Trophoblast cell (in vitro differentiated cells and primary cell): ENCODE measurements at regions not wholly inside any gene's neighbourhood (a gene's known extent, or its start where the extent isn't known, plus 50 kb on each side); places are given as distances from the start of the nearest gene placed in this dataset.
"Not testable (repeated sequence)": the region's sequence is repeated elsewhere in the genome, so short reads cannot be mapped to it uniquely, and the experiment has no call there.

Experiments
- DNase-seq, 2 donors: peaks; one replicate each; pipeline ENCODE4 v3.0.0-alpha.2; 2016
- H2AFZ ChIP-seq: 2 replicates; pipeline ENCODE4 v1.6.1; 2013; ENCODE audit warnings: low read length, moderate library complexity, mild to moderate bottlenecking; ENCODE audit not compliant: insufficient read depth, poor library complexity
- H2AK5ac ChIP-seq: 2 replicates; pipeline ENCODE4 v1.6.1; 2013; ENCODE audit warnings: mild to moderate bottlenecking, low read length
- H2BK120ac ChIP-seq: 2 replicates; pipeline ENCODE4 v1.6.1; 2013; ENCODE audit warnings: low read length, mild to moderate bottlenecking, moderate library complexity; ENCODE audit not compliant: insufficient read depth, poor library complexity
- H2BK12ac ChIP-seq: 2 replicates; pipeline ENCODE4 v1.6.1; 2013; ENCODE audit warnings: mild to moderate bottlenecking, low read length, moderate library complexity
- H2BK5ac ChIP-seq: 2 replicates; pipeline ENCODE4 v1.6.1; 2013; ENCODE audit warnings: low read length, low read depth, moderate library complexity, mild to moderate bottlenecking; ENCODE audit not compliant: poor library complexity
- H3K14ac ChIP-seq: 2 replicates; pipeline ENCODE4 v1.6.1; 2013; ENCODE audit warnings: mild to moderate bottlenecking, low read length
- H3K18ac ChIP-seq: 2 replicates; pipeline ENCODE4 v1.6.1; 2013; ENCODE audit warnings: mild to moderate bottlenecking, low read length
- H3K23ac ChIP-seq: 2 replicates; pipeline ENCODE4 v1.6.1; 2013; ENCODE audit warnings: low read length
- H3K27ac ChIP-seq: 2 replicates; pipeline ENCODE4 v1.5.1; 2013; ENCODE audit warnings: low read depth, mild to moderate bottlenecking, inconsistent platforms, low read length, moderate library complexity
- H3K27me3 ChIP-seq: 2 replicates; pipeline ENCODE4 v1.6.1; 2013; ENCODE audit warnings: inconsistent platforms, mild to moderate bottlenecking, low read length, moderate library complexity; ENCODE audit not compliant: insufficient read depth
- H3K36me3 ChIP-seq, 2 experiments: 1 replicate in 1 of 2; 2 replicates in 1 of 2; pipeline ENCODE4 v1.6.1; 2013; ENCODE audit warnings: low read length in 2 of 2, mild to moderate bottlenecking in 2 of 2, moderate library complexity in 1 of 2; ENCODE audit not compliant: insufficient read depth in 2 of 2, control insufficient read depth in 1 of 2
- H3K4ac ChIP-seq: 2 replicates; pipeline ENCODE4 v1.6.1; 2013; ENCODE audit warnings: low read depth, mild to moderate bottlenecking, low read length, moderate library complexity
- H3K4me1 ChIP-seq, 2 experiments: 1 replicate in 1 of 2; 2 replicates in 1 of 2; pipeline ENCODE4 v1.6.1; 2013; ENCODE audit warnings: low read length in 2 of 2, mild to moderate bottlenecking in 2 of 2, moderate library complexity in 1 of 2; ENCODE audit not compliant: insufficient read depth in 2 of 2, control insufficient read depth in 1 of 2
- H3K4me2 ChIP-seq: 2 replicates; pipeline ENCODE4 v1.6.1; 2013; ENCODE audit warnings: inconsistent platforms, mild to moderate bottlenecking, low read length, moderate library complexity
- H3K4me3 ChIP-seq: 2 replicates; pipeline ENCODE4 v1.5.1; 2013; ENCODE audit warnings: mild to moderate bottlenecking, low read depth, low read length, inconsistent platforms
- H3K79me1 ChIP-seq: one replicate; pipeline ENCODE4 v1.6.1; 2013; ENCODE audit warnings: low read length
- H3K79me2 ChIP-seq: 2 replicates; pipeline ENCODE4 v1.6.1; 2013; ENCODE audit warnings: low read length, mild to moderate bottlenecking; ENCODE audit not compliant: control insufficient read depth, insufficient read depth, poor library complexity
- H3K9ac ChIP-seq: 2 replicates; pipeline ENCODE4 v1.6.1; 2013; ENCODE audit warnings: mild to moderate bottlenecking, low read length
- H3K9me3 ChIP-seq: 2 replicates; pipeline ENCODE4 v1.6.1; 2013; ENCODE audit warnings: low read depth, mild to moderate bottlenecking, control low read depth, inconsistent platforms, low read length; ENCODE audit not compliant: insufficient read depth
- H4K12ac ChIP-seq: 2 replicates; pipeline ENCODE4 v1.6.1; 2013; ENCODE audit warnings: low read depth, mild to moderate bottlenecking, low read length, moderate library complexity
- H4K8ac ChIP-seq: 2 replicates; pipeline ENCODE4 v1.6.1; 2013; ENCODE audit warnings: low read depth, mild to moderate bottlenecking, low read length, moderate library complexity
- H4K91ac ChIP-seq: one replicate; pipeline ENCODE4 v1.6.1; 2013; ENCODE audit warnings: low read depth, mild to moderate bottlenecking, low read length, moderate library complexity
- WGBS: extraction: QIAGEN DNeasy Blood & Tissue Kit; methylation state at CpG from one replicate; pipeline ENCODE4 v1.1.7; 2013; ENCODE audit warnings: missing lambda C conversion rate; ENCODE audit not compliant: insufficient read length, insufficient coverage; ENCODE audit errors: extremely low coverage; 5-methylcytosine and 5-hydroxymethylcytosine counted together

GRCh38 chr7:68725843-68726785, 872.2 kb upstream of the AUTS2 start:
- no CpG with 5 or more reads among the region's 12 CpGs for WGBS

GRCh38 chr7:68728720-68729119, 869.6 kb upstream of the AUTS2 start:
- H3K36me3 ChIP-seq, H3K27me3 ChIP-seq: not testable (repeated sequence)
- WGBS = no CpG with 5 or more reads among the region's 6 CpGs

More at GRCh38 chr7:68725843-68726785, 872.2 kb upstream of the AUTS2 start:
- Histone ChIP-seq H2BK5ac (no peak overlapping the region), H3K27ac (no peak overlapping the region), H3K4me1 (no peaks in the 10 kb centered on the region), H2BK12ac (no peak overlapping the region), H2AFZ (no peak overlapping the region), H3K18ac (no peak overlapping the region), H3K79me2 (no peaks in the 10 kb centered on the region), H4K8ac (no peak overlapping the region), H4K91ac (no peak overlapping the region), H3K79me1 (no peaks in the 10 kb centered on the region), H3K14ac (no peak overlapping the region), H3K4me2 (no peak overlapping the region), H3K23ac (no peak overlapping the region), H2AK5ac (no peak overlapping the region), H3K9me3 (no peaks in the 10 kb centered on the region), H3K9ac (no peak overlapping the region), H3K4me3 (no peak overlapping the region), H3K36me3 (no peaks in the 10 kb centered on the region), H4K12ac (no peak overlapping the region), H3K4ac (no peak overlapping the region), H3K27me3 (no peaks in the 10 kb centered on the region), H2BK120ac (no peak overlapping the region)
- DNase-seq = no peak

GRCh38 chr7:68729371-68729770, 868.9 kb upstream of the AUTS2 start:
- Histone ChIP-seq H3K9ac (no peak overlapping the region), H2BK12ac (no peak overlapping the region), H4K91ac (no peak overlapping the region), H2BK5ac (no peak overlapping the region), H3K14ac (no peak overlapping the region), H2AFZ (no peak overlapping the region), H3K36me3 (no peaks in the 10 kb centered on the region), H3K4ac (no peak overlapping the region), H2BK120ac (no peak overlapping the region), H3K4me3 (no peak overlapping the region), H3K18ac (no peak overlapping the region), H3K79me1 (no peaks in the 10 kb centered on the region), H3K27me3 (no peaks in the 10 kb centered on the region), H4K12ac (no peak overlapping the region), H3K9me3 (no peaks in the 10 kb centered on the region), H3K23ac (no peak overlapping the region), H3K4me2 (no peak overlapping the region), H3K79me2 (no peaks in the 10 kb centered on the region), H3K4me1 (no peaks in the 10 kb centered on the region), H3K27ac (no peak overlapping the region), H2AK5ac (no peak overlapping the region), H4K8ac (no peak overlapping the region)
- no peak for DNase-seq
- WGBS = no CpG with 5 or more reads among the region's 7 CpGs

More at GRCh38 chr7:68728720-68729119, 869.6 kb upstream of the AUTS2 start:
- not testable (repeated sequence) for H3K4me1 ChIP-seq, H3K14ac ChIP-seq, DNase-seq, H2BK120ac ChIP-seq, H2AFZ ChIP-seq, H3K79me1 ChIP-seq, H3K9ac ChIP-seq, H4K8ac ChIP-seq, H3K9me3 ChIP-seq, H2BK5ac ChIP-seq, H4K91ac ChIP-seq, H3K23ac ChIP-seq, H2AK5ac ChIP-seq, H2BK12ac ChIP-seq, H3K4ac ChIP-seq, H3K4me2 ChIP-seq, H3K27ac ChIP-seq, H3K18ac ChIP-seq, H3K79me2 ChIP-seq, H3K4me3 ChIP-seq, H4K12ac ChIP-seq

GRCh38 chr7:68730194-68730593, 868.1 kb upstream of the AUTS2 start:
- no peak overlapping the region for H2AK5ac ChIP-seq
- H3K4me3 ChIP-seq = no peak overlapping the region
- no peak for DNase-seq
- no peak overlapping the region for H2BK5ac ChIP-seq
- no peaks in the 10 kb centered on the region for H3K79me2 ChIP-seq
- no peak overlapping the region for H4K12ac ChIP-seq
- no peaks in the 10 kb centered on the region for H3K79me1 ChIP-seq
- no peak overlapping the region for H3K18ac ChIP-seq
- H3K4me2 ChIP-seq = no peak overlapping the region
- H3K9me3 ChIP-seq = no peaks in the 10 kb centered on the region
- H4K8ac ChIP-seq = no peak overlapping the region
- H2BK120ac ChIP-seq = no peak overlapping the region
- WGBS = no CpG with 5 or more reads among the region's 2 CpGs
- no peak overlapping the region for H3K27ac ChIP-seq
- no peak overlapping the region for H2BK12ac ChIP-seq
- H3K14ac ChIP-seq = no peak overlapping the region
- no peak overlapping the region for H3K9ac ChIP-seq
- H3K27me3 ChIP-seq = no peaks in the 10 kb centered on the region
- no peak overlapping the region for H3K4ac ChIP-seq
- no peaks in the 10 kb centered on the region for H3K4me1 ChIP-seq
- H3K36me3 ChIP-seq = no peaks in the 10 kb centered on the region
- no peak overlapping the region for H3K23ac ChIP-seq
- no peak overlapping the region for H4K91ac ChIP-seq
- H2AFZ ChIP-seq = no peak overlapping the region
